ENCODE measurements at regions not wholly inside any gene's neighbourhood (a gene's known extent, or its start where the extent isn't known, plus 50 kb on each side); places are given as distances from the start of the nearest gene placed in this dataset.

GRCh38 chr11:70019576-70020011, 58.5 kb upstream of the ANO1 start:
- no peak overlapping the region for H2AK5ac ChIP-seq (ENCODE audit: insufficient read length, low read length)
- H3K23me2 ChIP-seq (ENCODE audit: insufficient read length, low read depth, low read length, poor library complexity, severe bottlenecking) = no peaks in the 10 kb centered on the region
- no CpG with 5 or more reads among the region's 8 CpGs for WGBS (ENCODE audit: extremely low coverage, insufficient read length, low lambda C conversion rate)
- no peak overlapping the region for H2BK120ac ChIP-seq (ENCODE audit: low read depth, low read length, poor library complexity, severe bottlenecking)
- Mint-ChIP-seq H3K36me3 (ENCODE audit: insufficient read depth in 1 of 3, low read depth in 3 of 3) (no peaks in the 10 kb centered on the region), H3K4me3 (no peak overlapping the region), H3K27ac (peak overlapping the region in 1 of 3 experiments; percentile 31; a peak in 1 of 7 replicates), H3K27me3 (ENCODE audit: low read depth) (peaks cover 22% of the 10 kb centered on the region), H3K4me1 (peaks cover 0 to 4% of the 10 kb centered on the region in 2 experiments; a peak in 1 of 4 replicates), H3K9me3 (no peaks in the 10 kb centered on the region)
- no peaks in the 10 kb centered on the region for H3K4me1 ChIP-seq (ENCODE audit: insufficient read depth, low read length)
- H3K79me1 ChIP-seq (ENCODE audit: insufficient read depth, low read depth, low read length, poor library complexity, severe bottlenecking) = no peaks in the 10 kb centered on the region
- H4K8ac ChIP-seq (replicated peaks; ENCODE audit: insufficient read length, low read depth, low read length) = no peak overlapping the region
- no peak overlapping the region for H3K23ac ChIP-seq (ENCODE audit: insufficient read length, low read depth, low read length)
- no peak for TF ChIP-seq CTCF (conservative IDR thresholded peaks at IDR 0.05)
- no peak overlapping the region for H2BK12ac ChIP-seq (ENCODE audit: insufficient read length, low read depth, low read length)
- no peak overlapping the region for H3K4ac ChIP-seq (ENCODE audit: low read depth, low read length)
- DNase-seq = peak; percentile 10
- no peak overlapping the region for H3K14ac ChIP-seq (ENCODE audit: insufficient read depth, low read length)
- H2BK5ac ChIP-seq (ENCODE audit: insufficient read length, low read length) = no peak overlapping the region
- no peak overlapping the region for H3K9ac ChIP-seq (ENCODE audit: extremely low read depth, insufficient read length, low read length)
- no peak overlapping the region for H3K4me2 ChIP-seq (ENCODE audit: insufficient read depth, insufficient read length, low read length)
- no peak overlapping the region for H2BK20ac ChIP-seq (ENCODE audit: low read depth, low read length, poor library complexity, severe bottlenecking)
- no peak overlapping the region for H2AFZ ChIP-seq (ENCODE audit: low read length)
- no peaks in the 10 kb centered on the region for H3K27me3 ChIP-seq (ENCODE audit: insufficient read depth, low read length)
- no peak overlapping the region for H3T11ph ChIP-seq (ENCODE audit: low read length)
- no peaks in the 10 kb centered on the region for H4K20me1 ChIP-seq (ENCODE audit: control insufficient read depth, insufficient read depth, insufficient read length)
- H3K9me3 ChIP-seq (ENCODE audit: control insufficient read depth, low read depth, low read length) = no peaks in the 10 kb centered on the region
- H3K27ac ChIP-seq (ENCODE audit: insufficient read length, low read depth, low read length) = no peak overlapping the region
- no peak overlapping the region for H4K91ac ChIP-seq (ENCODE audit: insufficient read length, low read depth, low read length)
- no peak overlapping the region for H3K56ac ChIP-seq (ENCODE audit: insufficient read length, low read depth, low read length)
- no peak overlapping the region for H2BK15ac ChIP-seq (ENCODE audit: low read depth, low read length)
- H3K18ac ChIP-seq (ENCODE audit: insufficient read length, low read depth, low read length) = no peak overlapping the region
- H3K79me2 ChIP-seq (ENCODE audit: insufficient read depth, low read length) = no peaks in the 10 kb centered on the region
- H4K5ac ChIP-seq (ENCODE audit: insufficient read length, low read depth, low read length) = no peak overlapping the region
